Stomach (tissue), 8 donors: ENCODE measurements at regions not wholly inside any gene's neighbourhood (a gene's known extent, or its start where the extent isn't known, plus 50 kb on each side); places are given as distances from the start of the nearest gene placed in this dataset.

ENCODE experiments used
- DNase-seq, 2 donors: peaks; one replicate each; pipeline versions ENCODE4 v3.0.0 to v3.0.0-alpha.2; 2013 to 2019
- H3K27ac ChIP-seq, 5 donors: fragments of 200-600 bp in 4 of 5; sonication (generic) in 4 of 5; one replicate each; pipeline ENCODE4 v1.5.1; 2013 to 2019; ENCODE audit warnings: mild to moderate bottlenecking in 1 of 5, moderate library complexity in 1 of 5
- H3K27me3 ChIP-seq, 3 donors: fragments of 200-600 bp; sonication (generic); one replicate each; pipeline ENCODE4 v1.5.1; 2017 to 2019; ENCODE audit warnings: mixed run types in 1 of 3
- H3K36me3 ChIP-seq, 4 donors: fragments of 200-600 bp; sonication (generic); 1 replicate in 3 of 4; 2 replicates in 1 of 4; pipeline ENCODE4 v1.5.1; 2016 to 2019
- H3K4me1 ChIP-seq, 4 donors: fragments of 200-600 bp; sonication (generic); one replicate each; pipeline ENCODE4 v1.5.1; 2016 to 2019
- H3K4me3 ChIP-seq, 4 donors: fragments of 200-600 bp; sonication (generic) in 3 of 4; one replicate each; pipeline ENCODE4 v1.5.1; 2016 to 2019; ENCODE audit warnings: mild to moderate bottlenecking in 1 of 4
- H3K9me3 ChIP-seq, 4 donors: fragments of 200-600 bp; sonication (generic); one replicate each; pipeline ENCODE4 v1.5.1; 2016 to 2019
- EP300 ChIP-seq: sonication (generic); formaldehyde crosslinking; IDR thresholded peaks from one replicate; pipeline ENCODE4 v1.6.1; 2017; ENCODE audit warnings: antibody characterized with exemption
- POLR2A ChIP-seq, 4 donors: fragments of 450-650 bp; IDR thresholded peaks; one replicate each; pipeline ENCODE4 v1.6.1; 2016; ENCODE audit warnings: antibody characterized with exemption in 4 of 4, control low read depth in 2 of 4, mild to moderate bottlenecking in 1 of 4, moderate library complexity in 1 of 4
- POLR2AphosphoS5 ChIP-seq, 3 donors: sonication (generic); formaldehyde crosslinking; IDR thresholded peaks; one replicate each; pipeline ENCODE4 v1.6.1; 2016; ENCODE audit warnings: antibody characterized with exemption in 3 of 3
- WGBS, 5 donors: extraction: QIAGEN DNeasy Blood & Tissue Kit in 3 of 5; methylation state at CpG; one replicate each; pipeline versions ENCODE4 v1.1.5 to v1.1.7; 2013 to 2018; 5-methylcytosine and 5-hydroxymethylcytosine counted together
- intact Hi-C: fragments of 100-400 bp; cut with DNase I; formaldehyde crosslinking; loops from one replicate; pipeline ENCODE4 v1.15.1; 2023; ENCODE audit warnings: low total_unique reads
- TF ChIP-seq, protein P1 (sequence below), 7 experiments: fragments of 450-650 bp in 4 of 7; fragments of 200-600 bp in 3 of 7; sonication (generic) in 3 of 7; IDR thresholded peaks; one replicate each; pipeline ENCODE4 v1.5.1; 2016 to 2019; ENCODE audit warnings: antibody characterized with exemption in 7 of 7, control low read depth in 2 of 7, mild to moderate bottlenecking in 1 of 7
- donor health status: healthy with polysubstance abuse.
- donor health status: Bipolar disorder and iron deficiency.
- donor health status: healthy.

DNA sequence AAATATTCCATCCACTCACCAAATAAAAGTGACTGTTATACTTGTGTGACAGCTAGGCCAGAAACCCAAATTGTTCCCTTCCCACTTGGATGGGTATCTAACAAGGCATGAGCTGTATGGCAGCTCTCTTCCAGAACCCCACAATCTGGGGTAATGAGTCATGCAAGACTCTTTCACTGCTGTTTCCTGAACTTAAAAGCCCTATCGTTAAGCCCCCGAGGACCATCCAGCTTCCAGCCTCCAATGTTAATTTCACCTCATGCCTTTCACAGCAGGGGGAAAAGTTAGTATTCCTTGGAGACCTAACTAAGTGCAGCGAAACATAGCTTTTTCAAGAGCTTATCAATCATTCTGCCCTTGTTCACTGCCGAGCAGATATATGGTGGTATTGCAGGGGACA, 368.6 kb upstream of the HSFY2 start:
- Histone ChIP-seq H3K4me1 (no peaks in the 10 kb centered on the region), H3K4me3 (no peak overlapping the region), H3K27ac (no peak overlapping the region), H3K9me3 (no peaks in the 10 kb centered on the region), H3K27me3 (no peaks in the 10 kb centered on the region), H3K36me3 (no peaks in the 10 kb centered on the region)
- DNase-seq: no peak
- WGBS, 5 donors: 50 to 73% (median 61%) methylated on average over 4 of the region's 4 CpGs; no CpG with 5 or more reads in 2 of the 5 donors
- no peak for TF ChIP-seq POLR2AphosphoS5 (IDR thresholded peaks at IDR 0.05)
- no peak for TF ChIP-seq POLR2A (IDR thresholded peaks at IDR 0.05)
- TF ChIP-seq EP300: no peak
- TF ChIP-seq, protein P1, sequence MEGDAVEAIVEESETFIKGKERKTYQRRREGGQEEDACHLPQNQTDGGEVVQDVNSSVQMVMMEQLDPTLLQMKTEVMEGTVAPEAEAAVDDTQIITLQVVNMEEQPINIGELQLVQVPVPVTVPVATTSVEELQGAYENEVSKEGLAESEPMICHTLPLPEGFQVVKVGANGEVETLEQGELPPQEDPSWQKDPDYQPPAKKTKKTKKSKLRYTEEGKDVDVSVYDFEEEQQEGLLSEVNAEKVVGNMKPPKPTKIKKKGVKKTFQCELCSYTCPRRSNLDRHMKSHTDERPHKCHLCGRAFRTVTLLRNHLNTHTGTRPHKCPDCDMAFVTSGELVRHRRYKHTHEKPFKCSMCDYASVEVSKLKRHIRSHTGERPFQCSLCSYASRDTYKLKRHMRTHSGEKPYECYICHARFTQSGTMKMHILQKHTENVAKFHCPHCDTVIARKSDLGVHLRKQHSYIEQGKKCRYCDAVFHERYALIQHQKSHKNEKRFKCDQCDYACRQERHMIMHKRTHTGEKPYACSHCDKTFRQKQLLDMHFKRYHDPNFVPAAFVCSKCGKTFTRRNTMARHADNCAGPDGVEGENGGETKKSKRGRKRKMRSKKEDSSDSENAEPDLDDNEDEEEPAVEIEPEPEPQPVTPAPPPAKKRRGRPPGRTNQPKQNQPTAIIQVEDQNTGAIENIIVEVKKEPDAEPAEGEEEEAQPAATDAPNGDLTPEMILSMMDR (IDR thresholded peaks at IDR 0.05): no peak
- intact Hi-C loops: no loop called here

GRCh38 chrY:19140285-19140920, 366.9 kb upstream of the HSFY2 start:
- no peaks in the 10 kb centered on the region for H3K4me1 ChIP-seq
- no peak overlapping the region for H3K4me3 ChIP-seq
- intact Hi-C loops: no loop called here
- DNase-seq: no peak
- 70 to 87% (median 87%) methylated on average over 5 of the region's 5 CpGs; no CpG with 5 or more reads in 2 of the 5 donors for WGBS, 5 donors
- H3K27ac ChIP-seq: no peak overlapping the region
- no peaks in the 10 kb centered on the region for H3K27me3 ChIP-seq
- no peak for TF ChIP-seq EP300
- no peak for TF ChIP-seq POLR2AphosphoS5 (IDR thresholded peaks at IDR 0.05)
- no peak for TF ChIP-seq POLR2A (IDR thresholded peaks at IDR 0.05)
- TF ChIP-seq, protein P1 (IDR thresholded peaks at IDR 0.05): no peak
- H3K36me3 ChIP-seq: no peaks in the 10 kb centered on the region
- no peaks in the 10 kb centered on the region for H3K9me3 ChIP-seq

- TF ChIP-seq, protein P1 (IDR thresholded peaks at IDR 0.05): no peak
- TF ChIP-seq POLR2AphosphoS5 (IDR thresholded peaks at IDR 0.05) (no peak), EP300 (no peak), POLR2A (IDR thresholded peaks at IDR 0.05) (no peak)
- H3K27ac ChIP-seq: no peak overlapping the region
- intact Hi-C loops: no loop called here
Observed at GRCh38 chrY:19134426-19134825, 360.9 kb upstream of the HSFY2 start.

GRCh38 chrY:19130569-19131358, 357.2 kb upstream of the HSFY2 start:
- Histone ChIP-seq H3K9me3 (no peaks in the 10 kb centered on the region), H3K4me1 (no peaks in the 10 kb centered on the region), H3K27me3 (no peaks in the 10 kb centered on the region), H3K36me3 (no peaks in the 10 kb centered on the region), H3K4me3 (no peak overlapping the region), H3K27ac (no peak overlapping the region)
- no peak for DNase-seq
- intact Hi-C loops: no loop called here
- WGBS, 5 donors: 25 to 49% (median 46%) methylated on average over 2 of the region's 2 CpGs; no CpG with 5 or more reads in 2 of the 5 donors
- TF ChIP-seq, protein P1 (IDR thresholded peaks at IDR 0.05): no peak
- TF ChIP-seq EP300 (no peak), POLR2A (IDR thresholded peaks at IDR 0.05) (no peak), POLR2AphosphoS5 (IDR thresholded peaks at IDR 0.05) (no peak)

More at GRCh38 chrY:19134426-19134825, 360.9 kb upstream of the HSFY2 start:
- no peak for DNase-seq
- 54 to 80% (median 69%) methylated on average over 2 of the region's 2 CpGs; no CpG with 5 or more reads in 2 of the 5 donors for WGBS, 5 donors
- Histone ChIP-seq H3K27me3 (no peaks in the 10 kb centered on the region), H3K4me3 (no peak overlapping the region), H3K36me3 (no peaks in the 10 kb centered on the region), H3K9me3 (no peaks in the 10 kb centered on the region), H3K4me1 (no peaks in the 10 kb centered on the region)
